IMR-90 (cell line): ENCODE measurements at regions not wholly inside any gene's neighbourhood (a gene's known extent, or its start where the extent isn't known, plus 50 kb on each side); places are given as distances from the start of the nearest gene placed in this dataset.

Source experiments
- ATAC-seq: fragments of 200-7000 bp; cut with Tn5 transposase; 2 replicates; pipeline ENCODE4 v1.9.1; 2020; ENCODE audit warnings: low read depth, mild to moderate bottlenecking, moderate library complexity
- BruUV-seq: library from RNA; stranded (reverse); fragments of 400-500 nt; replicated peaks from 2 replicates; lab custom pipeline; 2021; lab: Mats Ljungman, UMichigan
- CTCF ChIA-PET: fragments of 300-600 bp; formaldehyde crosslinking; extraction: SDS; loops from one replicate; lab custom pipeline; 2021; ENCODE audit warnings: antibody characterized with exemption; lab: Yijun Ruan, JAX
- POLR2A ChIA-PET: fragments of 300-600 bp; sonication (Branson Sonifier 250); formaldehyde crosslinking; loops from one replicate; lab custom pipeline; 2022; ENCODE audit warnings: antibody characterized with exemption; ENCODE audit not compliant: unreplicated experiment; lab: Charles Lee
- DNase-seq: peaks from one replicate; pipeline ENCODE4 v3.0.0; 2013
- H2AFZ ChIP-seq: replicated peaks from 2 replicates; pipeline ENCODE3; 2013; ENCODE audit warnings: low read length, mild to moderate bottlenecking; ENCODE audit not compliant: poor library complexity
- H2AK5ac ChIP-seq: 2 replicates; pipeline ENCODE4 v1.6.1; 2013; ENCODE audit warnings: low read depth, low read length, inconsistent platforms
- H2AK9ac ChIP-seq: replicated peaks from 2 replicates; pipeline ENCODE3; 2013; ENCODE audit warnings: mild to moderate bottlenecking, low read depth, low read length, moderate library complexity; ENCODE audit not compliant: poor library complexity
- H2BK120ac ChIP-seq: 2 replicates; pipeline ENCODE4 v1.6.1; 2013; ENCODE audit warnings: low read depth, low read length, inconsistent platforms
- H2BK15ac ChIP-seq: 3 replicates; pipeline ENCODE4 v1.6.1; 2013; ENCODE audit warnings: low read depth, low read length, inconsistent platforms
- H2BK20ac ChIP-seq: 2 replicates; pipeline ENCODE4 v1.6.1; 2013; ENCODE audit warnings: low read depth, mild to moderate bottlenecking, inconsistent platforms, low read length, moderate library complexity
- H2BK5ac ChIP-seq: 2 replicates; pipeline ENCODE4 v1.6.1; 2013; ENCODE audit warnings: mild to moderate bottlenecking, low read depth, low read length, inconsistent platforms; ENCODE audit not compliant: poor library complexity, severe bottlenecking
- H3K14ac ChIP-seq: replicated peaks from 2 replicates; pipeline ENCODE4 v1.6.1; 2013; ENCODE audit warnings: low read depth, low read length, inconsistent platforms
- H3K18ac ChIP-seq: 2 replicates; pipeline ENCODE4 v1.6.1; 2013; ENCODE audit warnings: low read depth, low read length, control low read depth
- H3K23ac ChIP-seq: 2 replicates; pipeline ENCODE4 v1.6.1; 2013; ENCODE audit warnings: low read depth, low read length, inconsistent platforms
- H3K27ac ChIP-seq: 2 replicates; pipeline ENCODE4 v1.5.1; 2013; ENCODE audit warnings: mild to moderate bottlenecking, control low read depth, low read length; ENCODE audit not compliant: insufficient read depth
- H3K27me3 ChIP-seq: 2 replicates; pipeline ENCODE4 v1.6.1; 2013; ENCODE audit warnings: low read length; ENCODE audit not compliant: control insufficient read depth, insufficient read depth
- H3K36me3 ChIP-seq: 2 replicates; pipeline ENCODE4 v1.6.1; 2013; ENCODE audit warnings: low read length, mixed read lengths; ENCODE audit not compliant: control insufficient read depth, insufficient read depth
- H3K4ac ChIP-seq: 2 replicates; pipeline ENCODE4 v1.6.1; 2013; ENCODE audit warnings: low read depth, low read length, inconsistent platforms
- H3K4me1 ChIP-seq: 2 replicates; pipeline ENCODE4 v1.6.1; 2013; ENCODE audit warnings: low read length, mixed read lengths; ENCODE audit not compliant: control insufficient read depth, insufficient read depth
- H3K4me2 ChIP-seq: 2 replicates; pipeline ENCODE4 v1.6.1; 2013; ENCODE audit warnings: low read depth, mild to moderate bottlenecking, control low read depth, low read length, moderate library complexity
- H3K4me3 ChIP-seq: 2 replicates; pipeline ENCODE4 v1.5.1; 2013; ENCODE audit warnings: low read depth, mild to moderate bottlenecking, control low read depth, low read length, moderate library complexity; ENCODE audit not compliant: insufficient read depth
- H3K56ac ChIP-seq: 2 replicates; pipeline ENCODE4 v1.6.1; 2013; ENCODE audit warnings: low read length, inconsistent platforms; ENCODE audit not compliant: insufficient read depth; ENCODE audit errors: extremely low read depth
- H3K79me1 ChIP-seq, 2 experiments: 2 replicates each; pipeline ENCODE4 v1.6.1; 2013; ENCODE audit warnings: low read length in 2 of 2, inconsistent platforms in 1 of 2, low read depth in 1 of 2
- H3K9ac ChIP-seq: 2 replicates; pipeline ENCODE4 v1.6.1; 2013; ENCODE audit warnings: low read depth, low read length, control low read depth
- H3K9me1 ChIP-seq: 2 replicates; pipeline ENCODE4 v1.6.1; 2013; ENCODE audit warnings: low read length, inconsistent platforms; ENCODE audit not compliant: insufficient read depth
- H3K9me3 ChIP-seq: 2 replicates; pipeline ENCODE4 v1.6.1; 2013; ENCODE audit warnings: low read length; ENCODE audit not compliant: control insufficient read depth, insufficient read depth
- H4K20me1 ChIP-seq: 2 replicates; pipeline ENCODE4 v1.6.1; 2013; ENCODE audit warnings: low read length, inconsistent platforms; ENCODE audit not compliant: insufficient read depth
- H4K5ac ChIP-seq: 2 replicates; pipeline ENCODE4 v1.6.1; 2013; ENCODE audit warnings: mild to moderate bottlenecking, low read depth, low read length, control low read depth
- H4K8ac ChIP-seq, 2 experiments: 2 replicates each; pipeline ENCODE4 v1.6.1; 2013; ENCODE audit warnings: low read depth in 2 of 2, low read length in 2 of 2, control low read depth in 1 of 2, inconsistent platforms in 1 of 2
- H4K91ac ChIP-seq: 2 replicates; pipeline ENCODE4 v1.6.1; 2013; ENCODE audit warnings: low read depth, low read length, inconsistent platforms; ENCODE audit not compliant: insufficient read depth
- BHLHE40 ChIP-seq: fragments of 150-350 bp; IDR thresholded peaks from 2 replicates; pipeline ENCODE4 v1.6.1; 2016; ENCODE audit warnings: mild to moderate bottlenecking, low read depth, low read length
- ELK1 ChIP-seq: fragments of 150-350 bp; IDR thresholded peaks from 2 replicates; pipeline ENCODE4 v1.6.1; 2016; ENCODE audit warnings: low read depth, mild to moderate bottlenecking, low read length, moderate library complexity, borderline replicate concordance
- RAD21 ChIP-seq: IDR thresholded peaks from 2 replicates; pipeline ENCODE4 v1.6.1; 2012; ENCODE audit warnings: low read length, improper control_type of control experiment
- SMC3 ChIP-seq: fragments of 150-350 bp; IDR thresholded peaks from 2 replicates; pipeline ENCODE4 v1.6.1; 2016; ENCODE audit warnings: low read depth, mild to moderate bottlenecking, antibody characterized with exemption, low read length, moderate library complexity
- USF2 ChIP-seq: fragments of 150-350 bp; IDR thresholded peaks from 2 replicates; pipeline ENCODE4 v1.6.1; 2017; ENCODE audit warnings: mild to moderate bottlenecking, antibody characterized with exemption, low read length, low read depth
- WGBS, 2 experiments: methylation state at CpG; one replicate each; pipeline versions ENCODE4 v1.1.5 to v1.1.7; 2013; ENCODE audit warnings: missing lambda C conversion rate in 2 of 2; ENCODE audit not compliant: insufficient read length in 1 of 2; ENCODE audit errors: extremely low coverage in 2 of 2; 5-methylcytosine and 5-hydroxymethylcytosine counted together
- dilution Hi-C: fragments of 300-500 bp; cut with HindIII; formaldehyde crosslinking; loops from one replicate; pipeline ENCODE4 v1.14.3; 2018; ENCODE audit warnings: low sequenced_read_pairs; ENCODE audit not compliant: unreplicated experiment
- in situ Hi-C: fragments of 300-500 bp; cut with MboI; formaldehyde crosslinking; loops from 3 replicates; pipeline ENCODE4 v1.14.3; 2019; ENCODE audit warnings: low sequenced_read_pairs, inconsistent platforms, mixed read lengths
- intact Hi-C: fragments of 100-400 bp; cut with micrococcal nuclease; formaldehyde crosslinking; loops from 2 replicates; pipeline ENCODE4 v1.10.0; 2022

- Histone ChIP-seq H3K79me1 (no peaks in the 10 kb centered on the region), H4K5ac (no peak overlapping the region), H3K4me1 (peaks cover 7% of the 10 kb centered on the region), H2BK20ac (no peak overlapping the region), H3K9me1 (no peaks in the 10 kb centered on the region), H3K9me3 (no peaks in the 10 kb centered on the region), H3K4me3 (no peak overlapping the region), H3K18ac (no peak overlapping the region), H2BK15ac (no peak overlapping the region), H3K4me2 (no peak overlapping the region), H3K14ac (no peak overlapping the region), H3K27ac (no peak overlapping the region), H4K20me1 (no peaks in the 10 kb centered on the region), H4K91ac (no peak overlapping the region), H3K36me3 (no peaks in the 10 kb centered on the region), H2BK5ac (no peak overlapping the region), H2AK5ac (no peak overlapping the region), H2BK120ac (no peak overlapping the region), H3K9ac (no peak overlapping the region), H2AFZ (no peak overlapping the region), H2AK9ac (no peak overlapping the region), H3K27me3 (no peaks in the 10 kb centered on the region; the same call in 1 of the 2 replicates), H3K4ac (no peak overlapping the region), H4K8ac (no peak overlapping the region), H3K56ac (no peak overlapping the region), H3K23ac (no peak overlapping the region)
- dilution Hi-C loops = no loop called here
- no TSS peak for BruUV-seq
- TF ChIP-seq USF2 (no peak), SMC3 (no peak), ELK1 (no peak), BHLHE40 (no peak), RAD21 (no peak)
- ChIA-PET POLR2A (no interaction called here), CTCF (no interaction called here)
- no peak for ATAC-seq
- no CpG with 5 or more reads among the region's 6 CpGs for WGBS, 2 experiments
- in situ Hi-C loops = no loop called here
- intact Hi-C loops = no loop called here
- DNase-seq = no peak
Observed at GRCh38 chr6:71083308-71083820, 126.5 kb upstream of the B3GAT2 start.
